ENCODE measurements at regions not wholly inside any gene's neighbourhood (a gene's known extent, or its start where the extent isn't known, plus 50 kb on each side); places are given as distances from the start of the nearest gene placed in this dataset.

DNA sequence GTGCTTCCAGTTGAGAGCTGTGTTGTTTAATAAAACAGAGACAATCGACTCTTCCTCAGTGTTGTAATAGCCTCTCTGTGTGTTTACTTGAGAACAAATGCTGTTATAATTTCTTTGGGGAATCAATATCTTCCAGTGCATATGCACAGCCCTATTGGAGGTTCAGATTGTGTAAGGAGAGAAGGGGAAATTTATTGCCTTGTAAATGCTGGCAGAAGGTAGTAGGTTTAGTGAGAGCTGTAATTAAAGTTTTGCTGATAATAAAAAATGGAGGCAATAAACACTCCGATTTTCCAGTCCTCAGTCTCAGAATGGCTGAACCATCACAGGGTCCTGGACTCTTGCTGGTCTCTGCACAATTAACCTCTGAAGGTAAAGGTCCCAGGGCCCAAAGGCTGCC is 128.3 kb downstream of the C5orf15 start:
- no peak overlapping the region for H2BK15ac ChIP-seq (ENCODE audit: low read length)
- no peak overlapping the region for H4K8ac ChIP-seq (ENCODE audit: extremely low read depth, insufficient read depth, low read length)
- POLR2A ChIA-PET (ENCODE audit: partially characterized antibody), result no interaction called here
- H3K4me3 ChIP-seq (ENCODE audit: extremely low read depth in 1 of 4, insufficient read depth in 2 of 4, low read depth in 3 of 4, low read length in 4 of 4), result no peak overlapping the region
- H4K91ac ChIP-seq (replicated peaks; ENCODE audit: insufficient read length, low read length), result no peak overlapping the region
- no peak overlapping the region for H4K5ac ChIP-seq (ENCODE audit: insufficient read length, low read depth, low read length)
- no peak overlapping the region for H2AK5ac ChIP-seq (ENCODE audit: low read depth, low read length)
- no peaks in the 10 kb centered on the region for H3K79me2 ChIP-seq (ENCODE audit: control insufficient read depth in 1 of 2, insufficient read depth in 2 of 2, low read length in 2 of 2)
- no peak overlapping the region for H2BK120ac ChIP-seq (replicated peaks; ENCODE audit: low read depth, low read length)
- no peak overlapping the region for H3K4me2 ChIP-seq (ENCODE audit: insufficient read depth in 1 of 2, low read depth in 2 of 2, low read length in 2 of 2)
- no peak overlapping the region for H3K56ac ChIP-seq (replicated peaks; ENCODE audit: insufficient read length, low read depth, low read length)
- no peaks in the 10 kb centered on the region for H3K9me3 ChIP-seq (ENCODE audit: insufficient read depth in 2 of 2, low read depth in 1 of 2, low read length in 1 of 2)
- TF ChIP-seq, protein P1, sequence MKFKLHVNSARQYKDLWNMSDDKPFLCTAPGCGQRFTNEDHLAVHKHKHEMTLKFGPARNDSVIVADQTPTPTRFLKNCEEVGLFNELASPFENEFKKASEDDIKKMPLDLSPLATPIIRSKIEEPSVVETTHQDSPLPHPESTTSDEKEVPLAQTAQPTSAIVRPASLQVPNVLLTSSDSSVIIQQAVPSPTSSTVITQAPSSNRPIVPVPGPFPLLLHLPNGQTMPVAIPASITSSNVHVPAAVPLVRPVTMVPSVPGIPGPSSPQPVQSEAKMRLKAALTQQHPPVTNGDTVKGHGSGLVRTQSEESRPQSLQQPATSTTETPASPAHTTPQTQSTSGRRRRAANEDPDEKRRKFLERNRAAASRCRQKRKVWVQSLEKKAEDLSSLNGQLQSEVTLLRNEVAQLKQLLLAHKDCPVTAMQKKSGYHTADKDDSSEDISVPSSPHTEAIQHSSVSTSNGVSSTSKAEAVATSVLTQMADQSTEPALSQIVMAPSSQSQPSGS (IDR thresholded peaks at IDR 0.05; ENCODE audit: low read length), result no peak
- TF ChIP-seq RXRA (IDR thresholded peaks at IDR 0.05; ENCODE audit: insufficient read depth, low read depth, low read length), result no peak
- 91% methylated on average over 2 of the region's 2 CpGs; no CpG with 5 or more reads in 1 of the 2 experiments for WGBS, 2 experiments (ENCODE audit: extremely low coverage in 1 of 2, insufficient coverage in 1 of 2, insufficient read length in 1 of 2, insufficient replicate concordance in 2 of 2, low coverage in 1 of 2, low lambda C conversion rate in 2 of 2, missing lambda C conversion rate in 1 of 2)
- H2BK5ac ChIP-seq (ENCODE audit: low read depth, low read length), result no peak overlapping the region
- no peak overlapping the region for H3K18ac ChIP-seq (ENCODE audit: extremely low read depth, low read length)
- DNase-seq (ENCODE audit: low read depth in 1 of 2, low spot score in 2 of 2), result no peak
- no peaks in the 10 kb centered on the region for H3K23me2 ChIP-seq (ENCODE audit: low read depth, low read length)
- no peak for FAIRE-seq
- H3K9ac ChIP-seq (replicated peaks in 1 of 4; ENCODE audit: extremely low read depth in 1 of 4, low read depth in 3 of 4, low read length in 3 of 4), result no peak overlapping the region
- no peak overlapping the region for H2AFZ ChIP-seq (ENCODE audit: low read length)
- no peak overlapping the region for H3K27ac ChIP-seq (ENCODE audit: low read depth, low read length)
- no peak overlapping the region for H3K14ac ChIP-seq (ENCODE audit: insufficient read length)
- no peak overlapping the region for H2BK20ac ChIP-seq (ENCODE audit: low read length)
- no peaks in the 10 kb centered on the region for H4K20me1 ChIP-seq (replicated peaks in 1 of 2; ENCODE audit: control insufficient read depth in 1 of 2, insufficient read depth in 2 of 2, low read length in 2 of 2)
- no peaks in the 10 kb centered on the region for H3K79me1 ChIP-seq (ENCODE audit: low read depth, low read length)
- no peak overlapping the region for H2BK12ac ChIP-seq (ENCODE audit: low read depth, low read length)
- H3K4ac ChIP-seq (replicated peaks; ENCODE audit: insufficient read length, low read depth, low read length), result no peak overlapping the region
- no peak overlapping the region for H3K23ac ChIP-seq (ENCODE audit: insufficient read length)
- CTCF ChIA-PET (ENCODE audit: partially characterized antibody), result interaction anchor here (0.8 to 2.7 kb wide), 8 partner anchors 11 to 112 kb away, joined by 3 to 12 read pairs (median 4); no protein-coding TSS in a partner anchor
- no peaks in the 10 kb centered on the region for H3K4me1 ChIP-seq (replicated peaks in 1 of 4; ENCODE audit: control insufficient read depth in 3 of 4, insufficient read depth in 4 of 4, low read length in 3 of 4)
- H3K36me3 ChIP-seq (ENCODE audit: control insufficient read depth in 2 of 4, insufficient read depth in 4 of 4, low read length in 3 of 4), result no peaks in the 10 kb centered on the region
- no peaks in the 10 kb centered on the region for H3K27me3 ChIP-seq (replicated peaks in 1 of 4; ENCODE audit: control insufficient read depth in 3 of 4, extremely low read depth in 1 of 4, insufficient read depth in 3 of 4, low read length in 3 of 4)
